HepG2 (cell line): ENCODE measurements at regions not wholly inside any gene's neighbourhood (a gene's known extent, or its start where the extent isn't known, plus 50 kb on each side); places are given as distances from the start of the nearest gene placed in this dataset.

Experiments used
- ATF3 ChIP-seq: sonication (generic); formaldehyde crosslinking; IDR thresholded peaks from 2 replicates; pipeline ENCODE4 v1.4.0; 2020; ENCODE audit warnings: missing genetic modification reagents
- CCAR2 ChIP-seq: fragments of 200-400 bp; formaldehyde crosslinking; optimal IDR thresholded peaks from 2 replicates; pipeline ENCODE3; 2018; ENCODE audit warnings: low read depth, mild to moderate bottlenecking, low read length, moderate library complexity
- KLF12 ChIP-seq: sonication (generic); formaldehyde crosslinking; IDR thresholded peaks from 2 replicates; pipeline ENCODE4 v1.4.0; 2020; ENCODE audit warnings: missing genetic modification reagents, borderline replicate concordance
- MEIS2 ChIP-seq: sonication (generic); formaldehyde crosslinking; IDR thresholded peaks from 2 replicates; pipeline ENCODE4 v1.9.0; 2021; ENCODE audit warnings: mild to moderate bottlenecking, missing genetic modification reagents
- MTF1 ChIP-seq: sonication (generic); formaldehyde crosslinking; IDR thresholded peaks from 2 replicates; pipeline ENCODE4 v1.5.0; 2020; ENCODE audit warnings: missing genetic modification reagents
- SMARCC2 ChIP-seq: fragments of 450-650 bp; IDR thresholded peaks from 2 replicates; pipeline ENCODE4 v1.6.1; 2017; ENCODE audit warnings: antibody characterized with exemption, mild to moderate bottlenecking
- THAP8 ChIP-seq: sonication (generic); formaldehyde crosslinking; IDR thresholded peaks from 2 replicates; pipeline ENCODE4 v1.5.1; 2020; ENCODE audit warnings: missing genetic modification reagents, mild to moderate bottlenecking, borderline replicate concordance
- TRAFD1 ChIP-seq: sonication (generic); formaldehyde crosslinking; IDR thresholded peaks from 2 replicates; pipeline ENCODE4 v1.5.1; 2020; ENCODE audit warnings: missing genetic modification reagents, mild to moderate bottlenecking, borderline replicate concordance
- ZNF331 ChIP-seq: sonication (generic); formaldehyde crosslinking; IDR thresholded peaks from 2 replicates; pipeline ENCODE4 v1.4.0; 2020; ENCODE audit warnings: missing genetic modification reagents
- ZNF646 ChIP-seq: sonication (generic); formaldehyde crosslinking; IDR thresholded peaks from 2 replicates; pipeline ENCODE4 v1.9.0; 2021; ENCODE audit warnings: mild to moderate bottlenecking, missing genetic modification reagents

GRCh38 chr3:144457758-144458157 lies 486.1 kb downstream of the DIPK2A start (continued):
- TF ChIP-seq ATF3 (no peak), ZNF646 (no peak), THAP8 (no peak), ZNF331 (no peak), TRAFD1 (CRISPR knock-in tag) (no peak), MTF1 (CRISPR knock-in tag) (no peak), MEIS2 (CRISPR knock-in tag) (no peak), KLF12 (CRISPR knock-in tag) (no peak), CCAR2 (no peak), SMARCC2 (no peak)
- TF ChIP-seq, all 625 proteins: peak for 0
